Gastrocnemius medialis (tissue), 4 donors: ENCODE measurements at regions not wholly inside any gene's neighbourhood (a gene's known extent, or its start where the extent isn't known, plus 50 kb on each side); places are given as distances from the start of the nearest gene placed in this dataset.

ENCODE experiments used
- ATAC-seq, 2 donors: fragments of 150-250 bp; one replicate each; pipeline ENCODE4 v1.9.1; 2016
- DNase-seq, 2 donors: peaks; one replicate each; pipeline ENCODE4 v3.0.0-alpha.2; 2019
- H3K27ac ChIP-seq, 4 donors: fragments of 200-600 bp; sonication (generic); 1 replicate in 1 of 4; 2 replicates in 3 of 4; pipeline ENCODE4 v1.5.1; 2016 to 2018; ENCODE audit warnings: mild to moderate bottlenecking in 2 of 4, moderate library complexity in 1 of 4
- H3K27me3 ChIP-seq, 3 donors: fragments of 200-600 bp; sonication (generic) in 2 of 3; 1 replicate in 1 of 3; 2 replicates in 2 of 3; pipeline versions ENCODE4 v1.5.1 to v1.6.0; 2016 to 2019; ENCODE audit warnings: mild to moderate bottlenecking in 1 of 3, moderate library complexity in 1 of 3
- H3K36me3 ChIP-seq, 2 donors: fragments of 200-600 bp; sonication (generic) in 1 of 2; one replicate each; pipeline ENCODE4 v1.5.1; 2017 to 2018
- H3K4me1 ChIP-seq, 2 donors: fragments of 200-600 bp; sonication (generic) in 1 of 2; one replicate each; pipeline ENCODE4 v1.5.1; 2016 to 2017; ENCODE audit warnings: mild to moderate bottlenecking in 2 of 2
- H3K4me3 ChIP-seq, 4 donors: fragments of 200-600 bp; sonication (generic) in 3 of 4; 1 replicate in 1 of 4; 2 replicates in 3 of 4; pipeline ENCODE4 v1.5.1; 2016 to 2019; ENCODE audit warnings: mild to moderate bottlenecking in 2 of 4
- H3K9me3 ChIP-seq, 3 donors: fragments of 200-600 bp; sonication (generic) in 2 of 3; 1 replicate in 1 of 3; 2 replicates in 2 of 3; pipeline ENCODE4 v1.5.1; 2016 to 2019
- CTCF ChIP-seq, 5 experiments: fragments of 450-650 bp in 3 of 5; fragments of 200-600 bp in 2 of 5; sonication (generic) in 2 of 5; IDR thresholded peaks in 4 of 5; conservative IDR thresholded peaks in 1 of 5; 1 replicate in 4 of 5; 2 replicates in 1 of 5; pipeline ENCODE4 v1.5.1; 2016 to 2019; ENCODE audit warnings: antibody characterized with exemption in 5 of 5, mild to moderate bottlenecking in 3 of 5, moderate library complexity in 3 of 5
- POLR2A ChIP-seq, 2 donors: fragments of 450-650 bp; IDR thresholded peaks; one replicate each; pipeline ENCODE4 v1.6.1; 2017; ENCODE audit warnings: antibody characterized with exemption in 2 of 2, mild to moderate bottlenecking in 2 of 2, moderate library complexity in 2 of 2
- in situ Hi-C, 4 donors: fragments of 200-750 bp; cut with MboI; loops; one replicate each; pipeline versions ENCODE4 v1.15.0 to v1.8.0; 2017; ENCODE audit warnings: low sequenced_read_pairs in 4 of 4
- intact Hi-C: fragments of 100-400 bp; cut with DNase I; formaldehyde crosslinking; loops from one replicate; pipeline ENCODE4 v1.15.1; 2023; ENCODE audit warnings: low total_unique reads

DNA sequence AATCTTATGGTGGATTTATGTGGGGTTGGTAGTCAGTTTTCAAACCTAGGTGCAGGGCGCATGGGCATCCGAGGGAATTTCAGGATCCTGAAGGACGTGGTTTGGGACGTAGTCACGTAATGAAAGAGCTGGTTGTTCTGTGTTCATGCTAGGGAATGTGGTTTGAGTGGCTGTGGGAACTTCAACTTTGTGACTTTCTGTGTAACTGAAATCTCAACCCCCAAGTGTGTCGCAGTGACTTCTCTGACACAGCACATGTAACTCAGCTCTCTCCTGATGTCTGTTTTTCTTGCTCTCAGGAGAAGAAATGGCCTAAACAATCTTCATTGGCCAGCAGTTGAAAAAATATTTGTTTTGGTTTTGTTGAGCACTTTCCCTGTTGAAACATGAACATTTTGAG lies 199.0 kb downstream of the PTEN start:
- Histone ChIP-seq H3K4me1 (peaks cover 0 to 25% of the 10 kb centered on the region in 2 donors), H3K27me3 (no peaks in the 10 kb centered on the region), H3K4me3 (no peak overlapping the region), H3K9me3 (no peaks in the 10 kb centered on the region), H3K27ac (peak overlapping the region; percentile 39 to 68 (median 56)), H3K36me3 (no peaks in the 10 kb centered on the region)
- intact Hi-C loops (no loop called here), in situ Hi-C loops (no loop called here)
- no peak for DNase-seq
- TF ChIP-seq POLR2A (IDR thresholded peaks at IDR 0.05) (no peak), CTCF (IDR thresholded peaks at IDR 0.05 in 4 of 5, conservative IDR thresholded peaks at IDR 0.05 in 1 of 5) (no peak)
- ATAC-seq: peak in 1 of 2 donors; percentile 36

DNA sequence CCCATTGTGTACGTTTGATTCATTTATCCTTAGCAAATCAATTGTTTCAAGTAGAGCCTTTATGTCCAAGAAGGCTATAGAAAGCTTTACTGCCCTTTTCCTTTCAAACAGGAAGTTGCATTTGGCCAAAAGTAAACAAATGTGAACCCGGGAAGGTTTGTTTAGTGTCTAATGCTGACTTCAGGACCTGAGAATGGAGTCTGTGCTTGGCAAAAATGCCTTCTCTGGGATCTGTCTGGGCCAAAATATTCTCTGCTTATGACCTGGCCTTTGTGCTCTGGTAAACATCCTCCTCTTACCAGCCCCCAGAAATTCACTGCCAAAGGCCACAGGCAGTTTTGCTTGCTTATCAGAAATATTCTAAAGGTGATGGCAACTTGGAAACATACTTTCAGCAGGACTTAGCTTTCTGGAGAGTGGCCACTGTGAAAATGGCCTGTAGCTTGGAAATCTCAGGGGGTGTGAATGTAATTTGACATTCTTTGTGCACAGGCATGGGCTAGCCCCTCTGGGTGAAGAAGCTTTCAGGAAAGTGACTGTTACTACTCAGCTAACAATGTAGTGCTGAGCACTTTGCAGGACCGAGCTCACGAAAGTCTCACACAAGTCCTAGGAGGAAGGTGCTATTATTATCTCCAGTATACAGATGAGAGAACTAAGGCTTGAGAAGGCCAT lies 199.5 kb downstream of the PTEN start:
- intact Hi-C loops: no loop called here
- DNase-seq: no peak
- TF ChIP-seq CTCF (IDR thresholded peaks at IDR 0.05 in 4 of 5, conservative IDR thresholded peaks at IDR 0.05 in 1 of 5): no peak
- no peak for TF ChIP-seq POLR2A (IDR thresholded peaks at IDR 0.05)
- Histone ChIP-seq H3K27ac (peak overlapping the region; percentile 39 to 68 (median 56)), H3K9me3 (no peaks in the 10 kb centered on the region), H3K27me3 (no peaks in the 10 kb centered on the region), H3K36me3 (no peaks in the 10 kb centered on the region), H3K4me1 (peaks cover 0 to 25% of the 10 kb centered on the region in 2 donors), H3K4me3 (no peak overlapping the region)
- no peak for ATAC-seq
- in situ Hi-C loops: no loop called here

- in situ Hi-C loops (no loop called here), intact Hi-C loops (no loop called here)
- H3K9me3 ChIP-seq: no peaks in the 10 kb centered on the region
- TF ChIP-seq POLR2A (IDR thresholded peaks at IDR 0.05) (no peak), CTCF (IDR thresholded peaks at IDR 0.05 in 4 of 5, conservative IDR thresholded peaks at IDR 0.05 in 1 of 5) (no peak)
- peaks cover 0 to 25% of the 10 kb centered on the region in 2 donors for H3K4me1 ChIP-seq
- H3K36me3 ChIP-seq: no peaks in the 10 kb centered on the region
- H3K27ac ChIP-seq: peak overlapping the region; percentile 39 to 68 (median 56)
- peak; percentile 21 to 34 for ATAC-seq
- H3K27me3 ChIP-seq: no peaks in the 10 kb centered on the region
- no peak overlapping the region for H3K4me3 ChIP-seq
- no peak for DNase-seq
Observed at GRCh38 chr10:88063861-88064557, 200.6 kb downstream of the PTEN start.

- H3K4me3 ChIP-seq: no peak overlapping the region
- H3K9me3 ChIP-seq: no peaks in the 10 kb centered on the region
- TF ChIP-seq CTCF (IDR thresholded peaks at IDR 0.05 in 4 of 5, conservative IDR thresholded peaks at IDR 0.05 in 1 of 5) (no peak), POLR2A (IDR thresholded peaks at IDR 0.05) (no peak)
- H3K36me3 ChIP-seq: no peaks in the 10 kb centered on the region
- peak overlapping the region; percentile 4 to 68 (median 34) for H3K27ac ChIP-seq
- H3K27me3 ChIP-seq: no peaks in the 10 kb centered on the region
- peaks cover 0 to 25% of the 10 kb centered on the region in 2 donors for H3K4me1 ChIP-seq
- DNase-seq (peak; percentile 56 to 68), ATAC-seq (peak; percentile 46 to 51)
- in situ Hi-C loops (no loop called here), intact Hi-C loops (no loop called here)
Observed at GRCh38 chr10:88064608-88065382, 201.4 kb downstream of the PTEN start.
